ENCODE measurements at regions not wholly inside any gene's neighbourhood (a gene's known extent, or its start where the extent isn't known, plus 50 kb on each side); places are given as distances from the start of the nearest gene placed in this dataset.

GRCh38 chr18:51491678-51492372 lies 294.3 kb upstream of the MEX3C start:
- Histone ChIP-seq H2AFZ (ENCODE audit: low read length) (no peak overlapping the region), H3K27me3 (replicated peaks in 1 of 4; ENCODE audit: control insufficient read depth in 3 of 4, extremely low read depth in 1 of 4, insufficient read depth in 3 of 4, low read length in 3 of 4) (no peaks in the 10 kb centered on the region), H3K79me1 (ENCODE audit: low read depth, low read length) (no peaks in the 10 kb centered on the region), H3K56ac (replicated peaks; ENCODE audit: insufficient read length, low read depth, low read length) (no peak overlapping the region), H4K5ac (ENCODE audit: insufficient read length, low read depth, low read length) (no peak overlapping the region), H3K79me2 (ENCODE audit: control insufficient read depth in 1 of 2, insufficient read depth in 2 of 2, low read length in 2 of 2) (no peaks in the 10 kb centered on the region), H4K8ac (ENCODE audit: extremely low read depth, insufficient read depth, low read length) (no peak overlapping the region), H4K20me1 (replicated peaks in 1 of 2; ENCODE audit: control insufficient read depth in 1 of 2, insufficient read depth in 2 of 2, low read length in 2 of 2) (no peaks in the 10 kb centered on the region), H3K9ac (replicated peaks in 1 of 4; ENCODE audit: extremely low read depth in 1 of 4, low read depth in 3 of 4, low read length in 3 of 4) (no peak overlapping the region), H3K4me3 (ENCODE audit: extremely low read depth in 1 of 4, insufficient read depth in 2 of 4, low read depth in 3 of 4, low read length in 4 of 4) (no peak overlapping the region), H3K23ac (ENCODE audit: insufficient read length) (no peak overlapping the region), H3K23me2 (ENCODE audit: low read depth, low read length) (no peaks in the 10 kb centered on the region), H2BK5ac (ENCODE audit: low read depth, low read length) (no peak overlapping the region), H2BK15ac (ENCODE audit: low read length) (no peak overlapping the region), H3K4me1 (replicated peaks in 1 of 4; ENCODE audit: control insufficient read depth in 3 of 4, insufficient read depth in 4 of 4, low read length in 3 of 4) (peaks cover 0 to 4% (median 1%) of the 10 kb centered on the region in 4 experiments; a peak in 1 of 7 replicates), H3K27ac (ENCODE audit: low read depth, low read length) (no peak overlapping the region), H2BK12ac (ENCODE audit: low read depth, low read length) (no peak overlapping the region), H2BK20ac (ENCODE audit: low read length) (no peak overlapping the region), H3K14ac (ENCODE audit: insufficient read length) (no peak overlapping the region), H3K36me3 (ENCODE audit: control insufficient read depth in 2 of 4, insufficient read depth in 4 of 4, low read length in 3 of 4) (no peaks in the 10 kb centered on the region), H2AK5ac (ENCODE audit: low read depth, low read length) (no peak overlapping the region), H3K18ac (ENCODE audit: extremely low read depth, low read length) (no peak overlapping the region), H4K91ac (replicated peaks; ENCODE audit: insufficient read length, low read length) (no peak overlapping the region), H3K4me2 (ENCODE audit: insufficient read depth in 1 of 2, low read depth in 2 of 2, low read length in 2 of 2) (no peak overlapping the region), H2BK120ac (replicated peaks; ENCODE audit: low read depth, low read length) (no peak overlapping the region), H3K4ac (replicated peaks; ENCODE audit: insufficient read length, low read depth, low read length) (no peak overlapping the region), H3K9me3 (ENCODE audit: insufficient read depth in 2 of 2, low read depth in 1 of 2, low read length in 1 of 2) (no peaks in the 10 kb centered on the region)
- ChIA-PET POLR2A (ENCODE audit: partially characterized antibody) (no interaction called here), CTCF (ENCODE audit: partially characterized antibody) (interaction anchor here (0.5 to 1.2 kb wide), 2 partner anchors 10 to 390 kb away, joined by 3 to 4 read pairs; no protein-coding TSS in a partner anchor)
- no peak for TF ChIP-seq KDM5A (IDR thresholded peaks at IDR 0.05; ENCODE audit: low read length)
- no peak for TF ChIP-seq RNF2 (IDR thresholded peaks at IDR 0.05; ENCODE audit: borderline replicate concordance, low read depth, low read length, missing control alignments, poor library complexity, severe bottlenecking)
- TF ChIP-seq E2F6 (IDR thresholded peaks at IDR 0.05), result no peak
- TF ChIP-seq NRF1 (IDR thresholded peaks at IDR 0.05; ENCODE audit: low read depth, low read length), result no peak
- TF ChIP-seq TAF1 (IDR thresholded peaks at IDR 0.05; ENCODE audit: low read depth, low read length), result no peak
- no peak for TF ChIP-seq BRCA1 (IDR thresholded peaks at IDR 0.05; ENCODE audit: low read depth, low read length)
- TF ChIP-seq SUZ12 (IDR thresholded peaks at IDR 0.05; ENCODE audit: low read length), result no peak
- DNase-seq (ENCODE audit: low read depth in 1 of 2, low spot score in 2 of 2), result no peak
- no peak for FAIRE-seq
- WGBS, 2 experiments (ENCODE audit: extremely low coverage in 1 of 2, insufficient coverage in 1 of 2, insufficient read length in 1 of 2, insufficient replicate concordance in 2 of 2, low coverage in 1 of 2, low lambda C conversion rate in 2 of 2, missing lambda C conversion rate in 1 of 2), result 87% methylated on average over 4 of the region's 4 CpGs; no CpG with 5 or more reads in 1 of the 2 experiments
